SK-N-SH (cell line): ENCODE measurements at regions not wholly inside any gene's neighbourhood (a gene's known extent, or its start where the extent isn't known, plus 50 kb on each side); places are given as distances from the start of the nearest gene placed in this dataset.

Experiments
- CTCF ChIA-PET: fragments of 300-600, 350-600 bp; formaldehyde crosslinking; extraction: SDS; loops from one replicate; lab custom pipeline; 2021; lab: Yijun Ruan, JAX
- POLR2A ChIA-PET: fragments of 350-600 bp; sonication (Branson Sonifier 250); formaldehyde crosslinking; extraction: SDS; loops from one replicate; lab custom pipeline; 2020; ENCODE audit warnings: antibody characterized with exemption, inconsistent platforms; lab: Yijun Ruan, JAX
- DNase-seq: peaks from one replicate; pipeline ENCODE4 v3.0.0; 2012
- H2AFZ ChIP-seq: fragments of 200-600 bp; sonication (generic); 2 replicates; pipeline ENCODE4 v1.8.1; 2016; ENCODE audit warnings: antibody characterized with exemption, mild to moderate bottlenecking, low read depth
- H3F3A ChIP-seq: fragments of 200-600 bp; sonication (generic); replicated peaks from 2 replicates; pipeline ENCODE3; 2016; ENCODE audit warnings: antibody characterized with exemption, mild to moderate bottlenecking; ENCODE audit not compliant: insufficient read depth
- H3K27ac ChIP-seq, 2 experiments: fragments of 200-500 bp in 1 of 2; fragments of 200-600 bp in 1 of 2; sonication (Bioruptor generic) in 1 of 2; sonication (generic), shearing (Covaris generic) in 1 of 2; 2 replicates each; pipeline versions ENCODE4 v1.5.1 to v1.6.1; 2014 to 2016; ENCODE audit warnings: low read depth in 2 of 2, inconsistent platforms in 1 of 2, low read length in 1 of 2, mild to moderate bottlenecking in 1 of 2, mixed read lengths in 1 of 2
- H3K27me3 ChIP-seq: fragments of 200-600 bp; sonication (generic), shearing (Covaris generic); 2 replicates; pipeline ENCODE4 v1.6.1; 2016; ENCODE audit warnings: mixed run types; ENCODE audit not compliant: insufficient read depth
- H3K36me3 ChIP-seq, 2 experiments: fragments of 200-500 bp in 1 of 2; fragments of 200-600 bp in 1 of 2; sonication (Bioruptor generic) in 1 of 2; sonication (generic) in 1 of 2; replicated peaks in 1 of 2; 2 replicates each; pipeline versions ENCODE3 to v1.5.1; 2014 to 2016; ENCODE audit warnings: low read length in 1 of 2, mild to moderate bottlenecking in 1 of 2; ENCODE audit not compliant: insufficient read depth in 2 of 2, control insufficient read depth in 1 of 2
- H3K4me1 ChIP-seq, 2 experiments: fragments of 200-500 bp in 1 of 2; fragments of 200-600 bp in 1 of 2; sonication (Bioruptor generic) in 1 of 2; sonication (generic), shearing (Covaris generic) in 1 of 2; 2 replicates each; pipeline versions ENCODE4 v1.5.1 to v1.6.1; 2014 to 2016; ENCODE audit warnings: low read depth in 1 of 2, low read length in 1 of 2, mixed run types in 1 of 2; ENCODE audit not compliant: insufficient read depth in 2 of 2, control insufficient read depth in 1 of 2
- H3K4me2 ChIP-seq: fragments of 200-600 bp; sonication (generic), shearing (Covaris generic); 2 replicates; pipeline ENCODE4 v1.6.1; 2017; ENCODE audit warnings: mixed run types
- H3K4me3 ChIP-seq, 2 experiments: fragments of 200-500 bp in 1 of 2; fragments of 200-600 bp in 1 of 2; sonication (Bioruptor generic) in 1 of 2; sonication (generic), shearing (Covaris generic) in 1 of 2; 2 replicates each; pipeline versions ENCODE4 v1.5.1 to v1.8.1; 2014 to 2016; ENCODE audit warnings: low read depth in 2 of 2, inconsistent platforms in 1 of 2, low read length in 1 of 2, mild to moderate bottlenecking in 1 of 2, mixed read lengths in 1 of 2, moderate library complexity in 1 of 2
- H3K79me2 ChIP-seq: fragments of 200-600 bp; sonication (generic); 2 replicates; pipeline ENCODE4 v1.8.1; 2017; ENCODE audit warnings: mild to moderate bottlenecking; ENCODE audit not compliant: insufficient read depth
- H3K9ac ChIP-seq: fragments of 200-600 bp; sonication (generic); 2 replicates; pipeline ENCODE4 v1.6.1; 2017; ENCODE audit warnings: mixed run types
- H3K9me2 ChIP-seq: fragments of 200-600 bp; sonication (generic); 2 replicates; pipeline ENCODE4 v1.6.1; 2017; ENCODE audit warnings: mixed run types
- H3K9me3 ChIP-seq: fragments of 200-600 bp; sonication (generic); 2 replicates; pipeline ENCODE4 v1.6.1; 2017; ENCODE audit warnings: mixed run types, mild to moderate bottlenecking, moderate library complexity
- H4K20me1 ChIP-seq: fragments of 200-600 bp; sonication (generic); 2 replicates; pipeline ENCODE4 v1.6.1; 2017; ENCODE audit warnings: mild to moderate bottlenecking, mixed run types; ENCODE audit not compliant: insufficient read depth
- ELF1 ChIP-seq: IDR thresholded peaks from 2 replicates; pipeline ENCODE4 v1.4.0; 2012
- GABPA ChIP-seq: IDR thresholded peaks from 2 replicates; pipeline ENCODE4 v1.4.0; 2012; ENCODE audit warnings: low read depth, mild to moderate bottlenecking
- JUND ChIP-seq: IDR thresholded peaks from 2 replicates; pipeline ENCODE4 v1.4.0; 2012
- MAX ChIP-seq: IDR thresholded peaks from 2 replicates; pipeline ENCODE4 v1.4.0; 2012; ENCODE audit warnings: low read depth
- MXI1 ChIP-seq: IDR thresholded peaks from 2 replicates; pipeline ENCODE4 v1.6.1; 2012; ENCODE audit warnings: mild to moderate bottlenecking, low read depth, low read length, improper control_type of control experiment
- REST ChIP-seq: IDR thresholded peaks from 2 replicates; pipeline ENCODE4 v1.6.1; 2012; ENCODE audit warnings: mild to moderate bottlenecking, low read depth, low read length, moderate library complexity
- RXRA ChIP-seq: IDR thresholded peaks from 2 replicates; pipeline ENCODE4 v1.4.0; 2012; ENCODE audit warnings: low read depth, mild to moderate bottlenecking, borderline replicate concordance
- SMC3 ChIP-seq: IDR thresholded peaks from 2 replicates; pipeline ENCODE4 v1.6.1; 2012; ENCODE audit warnings: low read depth, low read length, improper control_type of control experiment
- TAF1 ChIP-seq: IDR thresholded peaks from 2 replicates; pipeline ENCODE4 v1.6.1; 2012; ENCODE audit warnings: low read depth, mild to moderate bottlenecking, low read length, moderate library complexity, borderline replicate concordance
- YY1 ChIP-seq: IDR thresholded peaks from 2 replicates; pipeline ENCODE4 v1.4.0; 2012; ENCODE audit warnings: low read depth, mild to moderate bottlenecking
- ZBTB33 ChIP-seq: IDR thresholded peaks from 2 replicates; pipeline ENCODE4 v1.4.0; 2012; ENCODE audit warnings: low read depth, borderline replicate concordance
- WGBS: methylation state at CpG from one replicate; pipeline ENCODE4 v1.1.6; 2017; ENCODE audit warnings: low lambda C conversion rate; 5-methylcytosine and 5-hydroxymethylcytosine counted together
- TF ChIP-seq, protein P1 (sequence below): fragments of 200-600 bp; sonication (generic); IDR thresholded peaks from 2 replicates; pipeline ENCODE4 v1.6.1; 2017; ENCODE audit warnings: antibody characterized with exemption, mild to moderate bottlenecking, moderate library complexity
- TF ChIP-seq, protein P2 (sequence below): IDR thresholded peaks from 2 replicates; pipeline ENCODE4; 2012

GRCh38 chr3:67301556-67301955 lies 303.4 kb downstream of the KBTBD8 start:
- no peaks in the 10 kb centered on the region for H3K36me3 ChIP-seq
- H2AFZ ChIP-seq, result no peak overlapping the region
- no peak overlapping the region for H3K27ac ChIP-seq
- no peak overlapping the region for H3K9ac ChIP-seq
- H3K9me2 ChIP-seq, result no peaks in the 10 kb centered on the region
- no peak overlapping the region for H3K4me2 ChIP-seq
- H3F3A ChIP-seq, result no peaks in the 10 kb centered on the region
- CTCF ChIA-PET, result no interaction called here
- H4K20me1 ChIP-seq, result no peaks in the 10 kb centered on the region
- no peaks in the 10 kb centered on the region for H3K4me1 ChIP-seq
- no peak for TF ChIP-seq GABPA
- no peak for TF ChIP-seq MXI1
- TF ChIP-seq MAX, result no peak
- 56% methylated on average over 2 of the region's 2 CpGs for WGBS
- no peak overlapping the region for H3K4me3 ChIP-seq
- no peaks in the 10 kb centered on the region for H3K27me3 ChIP-seq
- H3K9me3 ChIP-seq, result no peaks in the 10 kb centered on the region
- no peaks in the 10 kb centered on the region for H3K79me2 ChIP-seq
- no peak for DNase-seq
- POLR2A ChIA-PET, result no interaction called here

DNA sequence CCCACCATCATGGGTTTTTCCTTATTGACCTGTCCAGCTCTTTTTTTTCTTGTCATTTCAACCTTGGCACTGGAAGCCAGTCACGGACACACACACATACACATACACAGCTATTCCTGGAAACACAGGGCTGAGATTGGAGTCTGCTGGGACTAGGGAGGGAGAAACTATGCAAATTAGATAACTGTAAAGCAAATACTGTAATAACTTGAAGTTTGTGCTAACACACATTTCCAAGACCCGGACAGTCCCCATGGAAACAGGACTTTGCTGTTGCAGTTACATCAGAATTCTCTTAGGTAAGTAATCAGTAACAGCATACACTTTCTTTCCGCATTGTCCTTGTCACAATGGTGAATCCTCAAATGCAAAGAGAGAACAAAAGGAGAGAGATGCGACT lies 304.4 kb downstream of the KBTBD8 start:
- H3K4me1 ChIP-seq, result no peaks in the 10 kb centered on the region
- ChIA-PET POLR2A (no interaction called here), CTCF (no interaction called here)
- H3F3A ChIP-seq, result no peaks in the 10 kb centered on the region
- no peak overlapping the region for H2AFZ ChIP-seq
- H3K27me3 ChIP-seq, result no peaks in the 10 kb centered on the region
- H3K36me3 ChIP-seq, result no peaks in the 10 kb centered on the region
- 44% methylated on average over 4 of the region's 4 CpGs for WGBS
- no peaks in the 10 kb centered on the region for H3K79me2 ChIP-seq
- H3K27ac ChIP-seq, result no peak overlapping the region
- H3K9me3 ChIP-seq, result no peaks in the 10 kb centered on the region
- no peaks in the 10 kb centered on the region for H4K20me1 ChIP-seq
- no peaks in the 10 kb centered on the region for H3K9me2 ChIP-seq
- no peak for DNase-seq
- H3K9ac ChIP-seq, result no peak overlapping the region
- TF ChIP-seq GABPA, result no peak
- TF ChIP-seq TAF1, result no peak
- no peak for TF ChIP-seq ZBTB33
- no peak for TF ChIP-seq YY1
- TF ChIP-seq SMC3, result no peak
- TF ChIP-seq, protein P1, sequence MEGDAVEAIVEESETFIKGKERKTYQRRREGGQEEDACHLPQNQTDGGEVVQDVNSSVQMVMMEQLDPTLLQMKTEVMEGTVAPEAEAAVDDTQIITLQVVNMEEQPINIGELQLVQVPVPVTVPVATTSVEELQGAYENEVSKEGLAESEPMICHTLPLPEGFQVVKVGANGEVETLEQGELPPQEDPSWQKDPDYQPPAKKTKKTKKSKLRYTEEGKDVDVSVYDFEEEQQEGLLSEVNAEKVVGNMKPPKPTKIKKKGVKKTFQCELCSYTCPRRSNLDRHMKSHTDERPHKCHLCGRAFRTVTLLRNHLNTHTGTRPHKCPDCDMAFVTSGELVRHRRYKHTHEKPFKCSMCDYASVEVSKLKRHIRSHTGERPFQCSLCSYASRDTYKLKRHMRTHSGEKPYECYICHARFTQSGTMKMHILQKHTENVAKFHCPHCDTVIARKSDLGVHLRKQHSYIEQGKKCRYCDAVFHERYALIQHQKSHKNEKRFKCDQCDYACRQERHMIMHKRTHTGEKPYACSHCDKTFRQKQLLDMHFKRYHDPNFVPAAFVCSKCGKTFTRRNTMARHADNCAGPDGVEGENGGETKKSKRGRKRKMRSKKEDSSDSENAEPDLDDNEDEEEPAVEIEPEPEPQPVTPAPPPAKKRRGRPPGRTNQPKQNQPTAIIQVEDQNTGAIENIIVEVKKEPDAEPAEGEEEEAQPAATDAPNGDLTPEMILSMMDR, result no peak
- TF ChIP-seq RXRA, result no peak
- no peak for TF ChIP-seq ELF1
- TF ChIP-seq, protein P2, sequence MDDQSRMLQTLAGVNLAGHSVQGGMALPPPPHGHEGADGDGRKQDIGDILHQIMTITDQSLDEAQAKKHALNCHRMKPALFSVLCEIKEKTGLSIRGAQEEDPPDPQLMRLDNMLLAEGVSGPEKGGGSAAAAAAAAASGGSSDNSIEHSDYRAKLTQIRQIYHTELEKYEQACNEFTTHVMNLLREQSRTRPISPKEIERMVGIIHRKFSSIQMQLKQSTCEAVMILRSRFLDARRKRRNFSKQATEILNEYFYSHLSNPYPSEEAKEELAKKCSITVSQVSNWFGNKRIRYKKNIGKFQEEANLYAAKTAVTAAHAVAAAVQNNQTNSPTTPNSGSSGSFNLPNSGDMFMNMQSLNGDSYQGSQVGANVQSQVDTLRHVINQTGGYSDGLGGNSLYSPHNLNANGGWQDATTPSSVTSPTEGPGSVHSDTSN, result no peak
- no peak for TF ChIP-seq REST
- TF ChIP-seq JUND, result no peak
- H3K4me3 ChIP-seq, result no peak overlapping the region
- no peak overlapping the region for H3K4me2 ChIP-seq
